Endothelial cell of umbilical vein (primary cell): ENCODE measurements at regions not wholly inside any gene's neighbourhood (a gene's known extent, or its start where the extent isn't known, plus 50 kb on each side); places are given as distances from the start of the nearest gene placed in this dataset.

Experiments used
- BruUV-seq: library from RNA; stranded (reverse); fragments of 400-500 nt; replicated peaks from 2 replicates; lab custom pipeline; 2021; lab: Mats Ljungman, UMichigan
- CTCF ChIA-PET: fragments of 300-600, 350-600 bp; sonication (Branson Sonifier 250); formaldehyde crosslinking; loops from one replicate; lab custom pipeline; 2021; ENCODE audit warnings: antibody characterized with exemption, inconsistent platforms; lab: Charles Lee
- POLR2A ChIA-PET: fragments of 300-600, 350-600 bp; sonication (Branson Sonifier 250); formaldehyde crosslinking; loops from one replicate; lab custom pipeline; 2021; ENCODE audit warnings: antibody characterized with exemption, inconsistent platforms; lab: Charles Lee
- DNase-seq: peaks from one replicate; pipeline ENCODE4 v3.0.0-alpha.2; 2011; ENCODE audit warnings: low read depth, low spot score
- FAIRE-seq: peaks from 2 replicates; lab custom pipeline; 2011; peaks lifted over from hg19 to GRCh38; lab: Jason Lieb, UNC
- H2AFZ ChIP-seq: 2 replicates; pipeline ENCODE4 v1.6.0; 2012; ENCODE audit warnings: low read depth, low read length, control low read depth, inconsistent platforms
- H3K27ac ChIP-seq: 2 replicates; pipeline ENCODE4 v1.5.1; 2011; ENCODE audit warnings: low read depth, mild to moderate bottlenecking, control low read depth, low read length, moderate library complexity; ENCODE audit not compliant: insufficient read depth
- H3K27me3 ChIP-seq, 2 experiments: 2 replicates each; pipeline versions ENCODE4 v1.6.0 to v1.6.1; 2011; ENCODE audit warnings: low read length in 2 of 2, mixed read lengths in 1 of 2; ENCODE audit not compliant: control insufficient read depth in 2 of 2, insufficient read depth in 2 of 2
- H3K36me3 ChIP-seq, 2 experiments: 2 replicates in 1 of 2; 3 replicates in 1 of 2; pipeline ENCODE4 v1.5.1; 2011; ENCODE audit warnings: low read length in 2 of 2, mild to moderate bottlenecking in 1 of 2, moderate library complexity in 1 of 2; ENCODE audit not compliant: control insufficient read depth in 2 of 2, insufficient read depth in 2 of 2; ENCODE audit errors: extremely low read depth in 1 of 2
- H3K4me1 ChIP-seq: 3 replicates; pipeline ENCODE4 v1.5.1; 2011; ENCODE audit warnings: mild to moderate bottlenecking, low read length; ENCODE audit not compliant: control insufficient read depth, insufficient read depth; ENCODE audit errors: extremely low read depth
- H3K4me2 ChIP-seq: 2 replicates; pipeline ENCODE4 v1.6.1; 2011; ENCODE audit warnings: low read length, control low read depth, mixed read lengths; ENCODE audit not compliant: insufficient read depth
- H3K4me3 ChIP-seq, 3 experiments: fragments of 200-600 bp in 1 of 3; sonication (generic), shearing (Covaris generic) in 1 of 3; replicated peaks in 1 of 3; 2 replicates each; pipeline ENCODE4 v1.5.1; 2011 to 2016; ENCODE audit warnings: control low read depth in 3 of 3, low read length in 3 of 3, mild to moderate bottlenecking in 2 of 3, inconsistent platforms in 1 of 3, low read depth in 1 of 3, moderate library complexity in 1 of 3; ENCODE audit not compliant: insufficient read depth in 1 of 3
- H3K79me2 ChIP-seq: 2 replicates; pipeline ENCODE4 v1.6.0; 2012; ENCODE audit warnings: low read length, inconsistent platforms; ENCODE audit not compliant: control insufficient read depth, insufficient read depth
- H3K9ac ChIP-seq: replicated peaks from 2 replicates; pipeline ENCODE3; 2011; ENCODE audit warnings: low read length, control low read depth; ENCODE audit not compliant: insufficient read depth; ENCODE audit errors: extremely low read depth
- H3K9me1 ChIP-seq: replicated peaks from 3 replicates; pipeline ENCODE4 v1.6.0; 2011; ENCODE audit warnings: mild to moderate bottlenecking, low read length; ENCODE audit not compliant: control insufficient read depth, insufficient read depth; ENCODE audit errors: extremely low read depth
- H3K9me3 ChIP-seq: replicated peaks from 2 replicates; pipeline ENCODE4 v1.5.1; 2012; ENCODE audit warnings: low read length, inconsistent platforms; ENCODE audit not compliant: control insufficient read depth, insufficient read depth
- H4K20me1 ChIP-seq: replicated peaks from 2 replicates; pipeline ENCODE3; 2011; ENCODE audit warnings: mild to moderate bottlenecking, low read length; ENCODE audit not compliant: control insufficient read depth, insufficient read depth; ENCODE audit errors: extremely low read depth
- CTCF ChIP-seq, 2 donors: IDR thresholded peaks; 1 replicate in 1 of 2; 2 replicates in 1 of 2; pipeline ENCODE4 v1.5.1; 2011; ENCODE audit warnings: low read length in 2 of 2, mild to moderate bottlenecking in 2 of 2, moderate library complexity in 2 of 2, control low read depth in 1 of 2, inconsistent platforms in 1 of 2, low read depth in 1 of 2; ENCODE audit not compliant: insufficient read depth in 1 of 2; ENCODE audit errors: extremely low read depth in 1 of 2
- EZH2 ChIP-seq: IDR thresholded peaks from 2 replicates; pipeline ENCODE4 v1.6.1; 2012; ENCODE audit warnings: borderline replicate concordance, low read depth, mild to moderate bottlenecking, moderate library complexity, low read length, inconsistent platforms; ENCODE audit not compliant: severe bottlenecking
- FOS ChIP-seq: IDR thresholded peaks from 2 replicates; pipeline ENCODE4 v1.6.1; 2011; ENCODE audit warnings: mild to moderate bottlenecking, low read length, moderate library complexity, borderline replicate concordance; ENCODE audit not compliant: insufficient read depth
- GATA2 ChIP-seq: IDR thresholded peaks from 2 replicates; pipeline ENCODE4 v1.7.0; 2011; ENCODE audit warnings: low read depth, mild to moderate bottlenecking, moderate library complexity, mixed read lengths, low read length; ENCODE audit not compliant: insufficient read length, insufficient read depth
- MAX ChIP-seq: IDR thresholded peaks from 2 replicates; pipeline ENCODE4 v1.6.1; 2011; ENCODE audit not compliant: insufficient read depth, insufficient read length
- MYC ChIP-seq: IDR thresholded peaks from one replicate; pipeline ENCODE4 v1.6.1; 2011; ENCODE audit warnings: mild to moderate bottlenecking, low read depth, low read length
- POLR2A ChIP-seq: IDR thresholded peaks from 2 replicates; pipeline ENCODE4 v1.6.1; 2012; ENCODE audit warnings: low read depth, mild to moderate bottlenecking, control low read depth, low read length
- POLR2AphosphoS5 ChIP-seq: IDR thresholded peaks from 2 replicates; pipeline ENCODE4 v1.6.1; 2012; ENCODE audit warnings: low read depth, mild to moderate bottlenecking, control low read depth, low read length, moderate library complexity; ENCODE audit not compliant: insufficient read depth
- dilution Hi-C: fragments of 300-500 bp; cut with MboI; formaldehyde crosslinking; loops from one replicate; pipeline ENCODE4 v1.15.0; 2019; ENCODE audit warnings: low sequenced_read_pairs; ENCODE audit not compliant: extremely low pct_ligation_motif_present
- intact Hi-C: fragments of 100-400 bp; cut with micrococcal nuclease; formaldehyde crosslinking; loops from one replicate; pipeline ENCODE4 v1.10.0; 2022

GRCh38 chr6:163694072-163694471 lies 279.6 kb downstream of the QKI start:
- ChIA-PET CTCF (no interaction called here), POLR2A (no interaction called here)
- Histone ChIP-seq H3K9me3 (no peaks in the 10 kb centered on the region), H3K4me2 (no peak overlapping the region), H3K9ac (no peak overlapping the region), H3K27me3 (no peaks in the 10 kb centered on the region), H3K36me3 (no peaks in the 10 kb centered on the region), H3K79me2 (no peaks in the 10 kb centered on the region), H3K4me1 (no peaks in the 10 kb centered on the region), H2AFZ (no peak overlapping the region), H4K20me1 (no peaks in the 10 kb centered on the region), H3K27ac (no peak overlapping the region), H3K4me3 (no peak overlapping the region), H3K9me1 (no peaks in the 10 kb centered on the region)
- FAIRE-seq (no peak), DNase-seq (no peak)
- BruUV-seq = no TSS peak
- dilution Hi-C loops = no loop called here
- TF ChIP-seq POLR2AphosphoS5 (no peak), POLR2A (no peak), EZH2 (no peak), FOS (no peak), MAX (no peak), GATA2 (no peak), CTCF (IDR thresholded peaks at IDR 0.05; ENCODE audit: extremely low read depth in 1 of 2, insufficient read depth in 1 of 2, low read depth in 1 of 2, low read length in 2 of 2) (no peak), MYC (no peak)
- intact Hi-C loops = no loop called here
